GF-D8 (cell line): ENCODE measurements at regions not wholly inside any gene's neighbourhood (a gene's known extent, or its start where the extent isn't known, plus 50 kb on each side); places are given as distances from the start of the nearest gene placed in this dataset.
"Not testable (repeated sequence)": the region's sequence is repeated elsewhere in the genome, so short reads cannot be mapped to it uniquely, and the experiment has no call there.

Experiments used
- DNase-seq: peaks from one replicate; lab custom pipeline; 2025; lab: John Stamatoyannopoulos, UW

- DNase-seq = no peak
Observed at GRCh38 chr5:116953251-116953930, 378.8 kb upstream of the SEMA6A start.

GRCh38 chr5:116951219-116951618, 376.6 kb upstream of the SEMA6A start:
- DNase-seq = no peak

GRCh38 chr5:116947691-116948528, 373.3 kb upstream of the SEMA6A start:
- no peak for DNase-seq

GRCh38 chr5:116945613-116946382, 371.2 kb upstream of the SEMA6A start:
- not testable (repeated sequence) for DNase-seq

- DNase-seq = no peak
Observed at GRCh38 chr5:116944183-116944582, 369.6 kb upstream of the SEMA6A start.

GRCh38 chr5:116942622-116943021, 368.0 kb upstream of the SEMA6A start:
- DNase-seq = no peak

GRCh38 chr5:116939641-116940040, 365.0 kb upstream of the SEMA6A start:
- DNase-seq = no peak

GRCh38 chr5:116938488-116938887, 363.9 kb upstream of the SEMA6A start:
- DNase-seq = no peak

- DNase-seq = no peak
Observed at GRCh38 chr5:116935561-116936162, 361.0 kb upstream of the SEMA6A start.

GRCh38 chr5:116930616-116931015, 356.0 kb upstream of the SEMA6A start:
- DNase-seq = no peak

GRCh38 chr5:116923344-116923743, 348.7 kb upstream of the SEMA6A start:
- DNase-seq = no peak

- no peak for DNase-seq
Observed at GRCh38 chr5:116922532-116922931, 347.9 kb upstream of the SEMA6A start.

GRCh38 chr5:116914869-116915504, 340.4 kb upstream of the SEMA6A start:
- DNase-seq = no peak

- no peak for DNase-seq
Observed at GRCh38 chr5:116912221-116912620, 337.6 kb upstream of the SEMA6A start.

GRCh38 chr5:116911074-116911473, 336.5 kb upstream of the SEMA6A start:
- no peak for DNase-seq

GRCh38 chr5:116908537-116908936, 333.9 kb upstream of the SEMA6A start:
- no peak for DNase-seq

- no peak for DNase-seq
Observed at GRCh38 chr5:116905885-116906284, 331.3 kb upstream of the SEMA6A start.

- no peak for DNase-seq
Observed at GRCh38 chr5:116900793-116901192, 326.2 kb upstream of the SEMA6A start.

GRCh38 chr5:116898917-116899316, 324.3 kb upstream of the SEMA6A start:
- no peak for DNase-seq

- no peak for DNase-seq
Observed at GRCh38 chr5:116897291-116897690, 322.7 kb upstream of the SEMA6A start.

- DNase-seq = no peak
Observed at GRCh38 chr5:116896001-116896400, 321.4 kb upstream of the SEMA6A start.

GRCh38 chr5:116892993-116893392, 318.4 kb upstream of the SEMA6A start:
- no peak for DNase-seq
